Stimulated activated effector memory CD8-positive, alpha-beta T cell treated with anti-CD3 and anti-CD28 coated beads, Interleukin-12 subunit alpha, Interleukin-12 subunit beta, amount 100 ng/mL, for 72 hours (primary cell): ENCODE measurements at regions not wholly inside any gene's neighbourhood (a gene's known extent, or its start where the extent isn't known, plus 50 kb on each side); places are given as distances from the start of the nearest gene placed in this dataset.
"Not testable (repeated sequence)": the region's sequence is repeated elsewhere in the genome, so short reads cannot be mapped to it uniquely, and the experiment has no call there.

Experiments
- ATAC-seq: fragments of 150-1000 bp; cut with Tn5 transposase; 2 replicates; pipeline ENCODE4 v1.10.0; 2021
- DNase-seq, 2 donors: peaks; one replicate each; pipeline ENCODE4 v3.0.0; 2021 to 2022; ENCODE audit warnings: low spot score in 2 of 2
- H3K27ac Mint-ChIP-seq: one replicate; pipeline ENCODE4 v1.8.0; 2022; ENCODE audit warnings: mild to moderate bottlenecking, mixed read lengths
- H3K36me3 Mint-ChIP-seq: one replicate; pipeline ENCODE4 v1.8.0; 2022; ENCODE audit warnings: mild to moderate bottlenecking, mixed read lengths
- H3K4me1 Mint-ChIP-seq: one replicate; pipeline ENCODE4 v1.8.0; 2022; ENCODE audit warnings: mixed read lengths
- H3K4me3 Mint-ChIP-seq: one replicate; pipeline ENCODE4 v1.8.0; 2022; ENCODE audit warnings: mild to moderate bottlenecking, mixed read lengths
- H3K9me3 Mint-ChIP-seq: one replicate; pipeline ENCODE4 v1.8.0; 2022; ENCODE audit warnings: mixed read lengths

DNA sequence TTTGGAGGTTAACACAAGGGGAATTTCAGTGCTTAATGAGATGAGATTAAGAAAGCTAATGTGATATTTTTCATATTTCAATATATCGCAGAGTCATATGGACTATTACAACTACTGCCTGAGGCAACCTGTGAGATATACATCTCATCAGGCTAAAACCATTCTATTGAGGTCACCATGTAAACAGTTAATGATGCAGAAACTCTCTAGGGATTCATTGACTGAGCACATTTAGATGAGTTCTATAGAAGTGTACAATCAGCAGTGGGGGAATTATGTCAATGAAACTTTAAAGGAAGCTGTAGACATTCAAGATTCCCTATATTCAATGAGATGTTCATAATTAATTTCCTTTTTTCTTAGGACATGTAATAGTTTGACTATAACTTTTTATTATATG lies 687.4 kb upstream of the SYT4 start:
- ATAC-seq (no peak), DNase-seq (no peak)
- Mint-ChIP-seq H3K9me3 (peaks cover 11% of the 10 kb centered on the region), H3K27ac (no peak overlapping the region), H3K4me3 (no peak overlapping the region), H3K36me3 (no peaks in the 10 kb centered on the region), H3K4me1 (no peaks in the 10 kb centered on the region)

GRCh38 chr18:43965691-43966090 lies 688.4 kb upstream of the SYT4 start:
- no peak overlapping the region for H3K4me3 Mint-ChIP-seq
- no peaks in the 10 kb centered on the region for H3K36me3 Mint-ChIP-seq
- DNase-seq (no peak), ATAC-seq (no peak)
- H3K4me1 Mint-ChIP-seq, result no peaks in the 10 kb centered on the region
- peaks cover 8% of the 10 kb centered on the region for H3K9me3 Mint-ChIP-seq
- H3K27ac Mint-ChIP-seq, result no peak overlapping the region

GRCh38 chr18:43970656-43971055 lies 693.4 kb upstream of the SYT4 start:
- Mint-ChIP-seq H3K9me3 (peaks cover 8% of the 10 kb centered on the region), H3K36me3 (no peaks in the 10 kb centered on the region), H3K4me1 (no peaks in the 10 kb centered on the region), H3K27ac (no peak overlapping the region), H3K4me3 (no peak overlapping the region)
- ATAC-seq (no peak), DNase-seq (no peak)

- Mint-ChIP-seq H3K36me3 (no peaks in the 10 kb centered on the region), H3K9me3 (peaks cover 9% of the 10 kb centered on the region), H3K4me3 (no peak overlapping the region), H3K4me1 (no peaks in the 10 kb centered on the region), H3K27ac (no peak overlapping the region)
- no peak for DNase-seq
- ATAC-seq, result no peak
Observed at GRCh38 chr18:43978174-43978573, 700.9 kb upstream of the SYT4 start.

- Mint-ChIP-seq H3K4me3 (no peak overlapping the region), H3K4me1 (no peaks in the 10 kb centered on the region), H3K36me3 (no peaks in the 10 kb centered on the region), H3K9me3 (peaks cover 14% of the 10 kb centered on the region), H3K27ac (no peak overlapping the region)
- no peak for ATAC-seq
- DNase-seq, result no peak
Observed at GRCh38 chr18:43982582-43982981, 698.1 kb upstream of the SETBP1 start.

DNA sequence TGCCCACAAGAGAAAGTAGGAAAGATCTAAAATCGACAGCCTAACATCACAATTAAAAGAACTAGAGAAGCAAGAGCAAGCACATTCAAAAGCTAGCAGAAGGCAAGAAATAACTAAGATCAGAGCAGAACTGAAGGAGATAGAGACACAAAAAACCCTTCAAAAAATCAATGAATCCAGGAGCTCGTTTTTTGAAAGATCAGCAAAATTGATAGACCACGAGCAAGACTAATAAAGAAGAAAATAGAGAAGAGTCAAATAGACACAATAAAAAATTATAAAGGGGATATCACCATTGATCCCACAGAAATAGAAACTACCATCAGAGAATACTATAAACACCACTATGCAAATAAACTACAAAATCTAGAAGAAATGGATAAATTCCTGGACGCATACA lies 693.6 kb upstream of the SETBP1 start:
- not testable (repeated sequence) for DNase-seq, ATAC-seq, H3K36me3 Mint-ChIP-seq, H3K4me3 Mint-ChIP-seq, H3K27ac Mint-ChIP-seq, H3K4me1 Mint-ChIP-seq
- H3K9me3 Mint-ChIP-seq, result peaks cover 13% of the 10 kb centered on the region

DNA sequence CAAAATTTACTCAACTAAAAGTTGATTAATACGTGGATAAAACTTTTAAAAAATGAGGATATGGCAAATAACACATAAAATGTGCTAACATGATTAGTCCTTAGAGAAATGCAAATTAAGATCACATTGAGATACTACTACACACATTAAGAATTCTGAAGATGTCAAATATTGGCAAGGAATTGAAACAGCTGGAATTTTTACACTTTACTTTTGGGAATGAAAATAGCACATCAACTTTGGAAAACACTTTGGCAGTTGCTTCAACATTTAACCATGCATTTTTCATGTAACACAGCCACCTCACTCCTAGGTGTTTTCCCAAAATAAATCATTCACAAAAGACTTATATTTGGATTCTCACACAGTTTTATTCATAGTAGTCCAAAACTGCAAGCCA lies 687.9 kb upstream of the SETBP1 start:
- no peak for DNase-seq
- H3K4me3 Mint-ChIP-seq, result no peak overlapping the region

DNA sequence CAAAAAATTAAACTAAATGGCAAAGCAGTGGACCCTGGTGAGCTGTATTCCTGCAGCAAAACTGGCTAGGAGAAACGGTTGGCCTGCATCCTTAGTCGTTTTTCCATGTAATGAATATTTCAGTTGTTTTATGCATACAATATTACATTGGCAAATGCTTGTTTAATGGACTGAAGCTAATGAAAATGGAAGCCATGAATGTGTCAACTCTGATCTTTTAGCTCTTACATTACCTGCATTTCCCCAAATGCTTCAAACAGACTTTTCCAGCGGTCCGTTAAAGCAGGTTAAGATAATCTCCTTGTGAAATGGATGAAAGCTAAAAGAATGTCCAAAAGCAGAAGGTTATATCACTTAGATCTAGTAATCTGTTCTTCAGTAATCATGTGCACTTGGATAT lies 686.3 kb upstream of the SETBP1 start:
- peaks cover 5% of the 10 kb centered on the region for H3K9me3 Mint-ChIP-seq
- no peaks in the 10 kb centered on the region for H3K36me3 Mint-ChIP-seq
- no peak for DNase-seq
- H3K27ac Mint-ChIP-seq, result no peak overlapping the region
- no peak overlapping the region for H3K4me3 Mint-ChIP-seq
- ATAC-seq, result no peak
- no peaks in the 10 kb centered on the region for H3K4me1 Mint-ChIP-seq

More for the DNA sequence above, 687.9 kb upstream of the SETBP1 start:
- peaks cover 3% of the 10 kb centered on the region for H3K9me3 Mint-ChIP-seq
- no peaks in the 10 kb centered on the region for H3K4me1 Mint-ChIP-seq
- H3K36me3 Mint-ChIP-seq, result no peaks in the 10 kb centered on the region
- no peak for ATAC-seq
- no peak overlapping the region for H3K27ac Mint-ChIP-seq

GRCh38 chr18:44013871-44014270 lies 666.8 kb upstream of the SETBP1 start:
- Mint-ChIP-seq H3K9me3 (peaks cover 3% of the 10 kb centered on the region), H3K4me1 (no peaks in the 10 kb centered on the region), H3K27ac (no peak overlapping the region), H3K4me3 (no peak overlapping the region), H3K36me3 (no peaks in the 10 kb centered on the region)
- DNase-seq, result no peak
- no peak for ATAC-seq

GRCh38 chr18:44025421-44025820 lies 655.3 kb upstream of the SETBP1 start:
- Mint-ChIP-seq H3K27ac (no peak overlapping the region), H3K4me3 (no peak overlapping the region), H3K36me3 (no peaks in the 10 kb centered on the region), H3K9me3 (peaks cover 3% of the 10 kb centered on the region), H3K4me1 (no peaks in the 10 kb centered on the region)
- DNase-seq (no peak), ATAC-seq (no peak)

DNA sequence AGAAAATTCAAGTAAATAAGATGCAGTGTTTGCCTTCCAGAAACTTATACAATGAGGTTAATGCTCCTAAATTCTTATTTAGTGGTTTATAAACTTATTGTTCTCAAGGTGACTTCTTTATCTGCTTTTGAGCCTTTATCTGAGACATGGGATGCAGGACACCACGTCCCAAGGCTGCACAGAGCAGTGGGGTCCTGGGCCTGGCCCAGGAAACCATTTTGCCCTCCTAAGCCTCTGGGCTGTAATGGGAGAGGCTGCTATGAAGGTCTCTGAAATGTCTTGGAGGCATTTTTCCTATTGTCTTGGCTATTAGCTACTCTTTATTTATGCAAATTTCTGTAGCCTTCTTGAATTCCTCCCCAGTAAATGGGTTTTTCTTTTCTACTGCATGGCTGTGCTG lies 652.6 kb upstream of the SETBP1 start:
- no peak for DNase-seq
- no peak overlapping the region for H3K4me3 Mint-ChIP-seq
- H3K36me3 Mint-ChIP-seq, result no peaks in the 10 kb centered on the region
- ATAC-seq, result no peak
- no peak overlapping the region for H3K27ac Mint-ChIP-seq
- H3K9me3 Mint-ChIP-seq, result peaks cover 9% of the 10 kb centered on the region
- H3K4me1 Mint-ChIP-seq, result no peaks in the 10 kb centered on the region

DNA sequence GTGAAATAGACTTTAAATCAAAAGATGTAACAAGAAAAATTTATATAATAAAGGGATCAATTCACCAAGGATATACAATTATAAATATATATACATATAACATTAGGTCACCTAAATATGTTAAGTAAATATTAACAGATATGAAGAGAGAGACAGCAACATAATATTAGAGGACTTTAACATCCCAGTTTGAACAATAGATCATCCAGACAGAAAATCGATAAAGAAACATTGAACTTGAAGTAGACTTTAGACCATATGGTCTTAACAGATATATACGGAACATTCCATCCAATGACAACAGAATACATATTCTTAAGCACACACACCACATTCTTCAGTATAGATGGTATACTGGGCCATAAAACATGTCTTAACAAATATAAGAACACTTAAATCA lies 649.6 kb upstream of the SETBP1 start:
- Mint-ChIP-seq H3K27ac (no peak overlapping the region), H3K4me3 (no peak overlapping the region), H3K9me3 (peaks cover 9% of the 10 kb centered on the region), H3K4me1 (no peaks in the 10 kb centered on the region), H3K36me3 (no peaks in the 10 kb centered on the region)
- DNase-seq (no peak), ATAC-seq (no peak)

- no peak overlapping the region for H3K4me3 Mint-ChIP-seq
- peaks cover 9% of the 10 kb centered on the region for H3K9me3 Mint-ChIP-seq
- no peaks in the 10 kb centered on the region for H3K4me1 Mint-ChIP-seq
- no peak for DNase-seq
- H3K36me3 Mint-ChIP-seq, result no peaks in the 10 kb centered on the region
- no peak overlapping the region for H3K27ac Mint-ChIP-seq
- no peak for ATAC-seq
Observed at GRCh38 chr18:44033144-44033701, 647.5 kb upstream of the SETBP1 start.

GRCh38 chr18:44035554-44035953 lies 645.1 kb upstream of the SETBP1 start:
- H3K36me3 Mint-ChIP-seq, result no peaks in the 10 kb centered on the region
- H3K9me3 Mint-ChIP-seq, result peaks cover 6% of the 10 kb centered on the region
- H3K27ac Mint-ChIP-seq, result no peak overlapping the region
- ATAC-seq (no peak), DNase-seq (no peak)
- H3K4me1 Mint-ChIP-seq, result no peaks in the 10 kb centered on the region
- H3K4me3 Mint-ChIP-seq, result no peak overlapping the region

DNA sequence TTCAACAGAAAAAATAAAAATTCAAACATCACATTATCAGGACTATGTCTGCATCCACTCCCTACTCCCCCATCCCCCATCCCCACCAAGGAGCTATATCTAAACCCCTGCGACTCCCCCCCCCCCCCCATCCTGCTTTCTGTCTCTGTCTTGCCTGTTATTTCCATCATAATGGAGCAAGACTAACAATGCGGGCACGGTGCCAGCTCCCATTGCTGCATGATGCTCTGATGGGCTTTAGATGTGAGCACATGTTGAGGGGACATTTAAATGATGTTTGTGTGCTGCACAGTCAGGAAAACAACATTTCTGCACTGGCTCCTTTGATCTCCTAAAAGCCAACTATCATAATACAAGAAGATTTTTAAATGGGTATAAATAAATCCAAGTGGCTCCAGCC lies 644.2 kb upstream of the SETBP1 start:
- Mint-ChIP-seq H3K4me1 (no peaks in the 10 kb centered on the region), H3K4me3 (no peak overlapping the region), H3K27ac (no peak overlapping the region), H3K9me3 (peaks cover 5% of the 10 kb centered on the region), H3K36me3 (no peaks in the 10 kb centered on the region)
- DNase-seq (no peak), ATAC-seq (no peak)

DNA sequence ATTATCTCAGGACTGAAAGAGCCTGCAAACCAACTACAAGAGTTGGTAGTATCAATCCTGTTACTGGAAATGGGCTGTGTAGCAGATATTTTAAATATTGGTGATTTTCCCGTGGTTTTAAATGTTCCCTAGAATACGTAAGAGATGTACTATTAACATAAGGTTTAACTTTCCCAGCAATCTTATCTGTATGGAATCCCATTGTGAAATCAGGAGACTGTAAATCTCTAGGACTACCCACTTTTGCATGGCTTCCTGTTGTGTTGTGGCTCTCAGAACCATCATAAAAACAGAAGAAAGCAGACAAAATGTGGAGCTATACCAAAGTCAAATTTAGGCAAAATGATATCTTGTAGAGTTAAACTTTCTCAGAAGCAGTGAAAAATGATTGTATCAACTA lies 641.5 kb upstream of the SETBP1 start:
- H3K9me3 Mint-ChIP-seq, result peaks cover 3% of the 10 kb centered on the region
- H3K27ac Mint-ChIP-seq, result no peak overlapping the region
- ATAC-seq (no peak), DNase-seq (no peak)
- H3K36me3 Mint-ChIP-seq, result no peaks in the 10 kb centered on the region
- H3K4me1 Mint-ChIP-seq, result no peaks in the 10 kb centered on the region
- H3K4me3 Mint-ChIP-seq, result no peak overlapping the region

DNA sequence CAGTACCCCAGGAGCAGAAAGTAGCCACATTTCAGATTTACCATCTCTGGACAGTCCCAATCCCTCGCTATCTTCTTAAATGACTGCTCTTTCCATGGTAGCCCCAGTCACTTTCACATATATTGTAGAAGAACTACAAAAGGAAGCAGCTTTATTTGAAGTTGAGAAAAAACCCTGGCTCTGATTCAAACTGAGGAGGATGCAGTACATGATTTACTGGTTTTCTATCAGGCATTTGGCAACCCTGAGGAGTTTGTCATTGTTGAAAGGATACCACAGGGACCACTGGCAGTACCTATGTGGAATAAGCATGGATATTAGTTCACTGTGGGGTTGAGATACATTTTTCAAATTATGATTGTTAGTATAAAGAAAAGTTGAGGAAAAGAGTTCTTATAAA lies 640.9 kb upstream of the SETBP1 start:
- no peak for DNase-seq
- ATAC-seq, result no peak
- no peak overlapping the region for H3K27ac Mint-ChIP-seq
- H3K4me3 Mint-ChIP-seq, result no peak overlapping the region
- H3K4me1 Mint-ChIP-seq, result no peaks in the 10 kb centered on the region
- H3K9me3 Mint-ChIP-seq, result peaks cover 3% of the 10 kb centered on the region
- H3K36me3 Mint-ChIP-seq, result no peaks in the 10 kb centered on the region
